NK-92 (cell line): ENCODE measurements at regions not wholly inside any gene's neighbourhood (a gene's known extent, or its start where the extent isn't known, plus 50 kb on each side); places are given as distances from the start of the nearest gene placed in this dataset.

Experiments used
- DNase-seq: peaks from one replicate; lab custom pipeline; 2025; ENCODE audit not compliant: unreplicated experiment; lab: John Stamatoyannopoulos, UW

- DNase-seq, result no peak
These were observed 269.3 kb upstream of the NCKAP5 start for GRCh38 chr2:133837441-133838094.

GRCh38 chr2:133838642-133839365 is 270.5 kb upstream of the NCKAP5 start:
- no peak for DNase-seq

- no peak for DNase-seq
These were observed 271.4 kb upstream of the NCKAP5 start for GRCh38 chr2:133839677-133840076.

GRCh38 chr2:133840761-133841160 is 272.5 kb upstream of the NCKAP5 start:
- no peak for DNase-seq

- no peak for DNase-seq
These were observed 273.6 kb upstream of the NCKAP5 start for GRCh38 chr2:133841900-133842299.

GRCh38 chr2:133842446-133842845 is 274.2 kb upstream of the NCKAP5 start:
- DNase-seq, result no peak

- no peak for DNase-seq
These were observed 274.8 kb upstream of the NCKAP5 start for GRCh38 chr2:133843091-133843490.

- no peak for DNase-seq
These were observed 275.3 kb upstream of the NCKAP5 start for GRCh38 chr2:133843551-133843950.

GRCh38 chr2:133844214-133844892 is 276.1 kb upstream of the NCKAP5 start:
- DNase-seq, result no peak

- DNase-seq, result no peak
These were observed 278.2 kb upstream of the NCKAP5 start for GRCh38 chr2:133846476-133846875.

GRCh38 chr2:133847591-133847990 is 279.3 kb upstream of the NCKAP5 start:
- no peak for DNase-seq

GRCh38 chr2:133848111-133848649 is 279.9 kb upstream of the NCKAP5 start:
- DNase-seq, result no peak

- no peak for DNase-seq
These were observed 281.1 kb upstream of the NCKAP5 start for GRCh38 chr2:133849341-133849740.

GRCh38 chr2:133854603-133855200 is 286.4 kb upstream of the NCKAP5 start:
- DNase-seq, result no peak

- DNase-seq, result no peak
These were observed 287.3 kb upstream of the NCKAP5 start for GRCh38 chr2:133855526-133855925.

GRCh38 chr2:133856678-133857077 is 288.4 kb upstream of the NCKAP5 start:
- no peak for DNase-seq

GRCh38 chr2:133859578-133859977 is 291.3 kb upstream of the NCKAP5 start:
- no peak for DNase-seq

- no peak for DNase-seq
These were observed 294.2 kb upstream of the NCKAP5 start for GRCh38 chr2:133862400-133862977.

- no peak for DNase-seq
These were observed 295.0 kb upstream of the NCKAP5 start for GRCh38 chr2:133863106-133863800.

- no peak for DNase-seq
These were observed 296.9 kb upstream of the NCKAP5 start for GRCh38 chr2:133865141-133865540.

- no peak for DNase-seq
These were observed 298.9 kb upstream of the NCKAP5 start for GRCh38 chr2:133867166-133867565.
